DND-41 (cell line): ENCODE measurements at regions not wholly inside any gene's neighbourhood (a gene's known extent, or its start where the extent isn't known, plus 50 kb on each side); places are given as distances from the start of the nearest gene placed in this dataset.

Experiments used
- CTCF ChIP-seq: IDR thresholded peaks from 2 replicates; pipeline ENCODE4 v1.5.1; 2012; ENCODE audit warnings: borderline replicate concordance, low read length, moderate library complexity, mild to moderate bottlenecking; ENCODE audit not compliant: poor library complexity, severe bottlenecking; ENCODE audit errors: extremely low read depth
- EZH2 ChIP-seq: IDR thresholded peaks from 3 replicates; pipeline ENCODE4 v1.6.1; 2012; ENCODE audit warnings: borderline replicate concordance, low read depth, mild to moderate bottlenecking, moderate library complexity, low read length, inconsistent platforms; ENCODE audit not compliant: severe bottlenecking

GRCh38 chr12:19830446-19830845 is 391.2 kb downstream of the AEBP2 start:
- TF ChIP-seq CTCF (no peak), EZH2 (no peak)
